ENCODE measurements at regions not wholly inside any gene's neighbourhood (a gene's known extent, or its start where the extent isn't known, plus 50 kb on each side); places are given as distances from the start of the nearest gene placed in this dataset.
"Not testable (repeated sequence)": the region's sequence is repeated elsewhere in the genome, so short reads cannot be mapped to it uniquely, and the experiment has no call there.

GRCh38 chr7:81273601-81274397 is 354.9 kb upstream of the SEMA3C start:
- no peak for DNase-seq

DNA sequence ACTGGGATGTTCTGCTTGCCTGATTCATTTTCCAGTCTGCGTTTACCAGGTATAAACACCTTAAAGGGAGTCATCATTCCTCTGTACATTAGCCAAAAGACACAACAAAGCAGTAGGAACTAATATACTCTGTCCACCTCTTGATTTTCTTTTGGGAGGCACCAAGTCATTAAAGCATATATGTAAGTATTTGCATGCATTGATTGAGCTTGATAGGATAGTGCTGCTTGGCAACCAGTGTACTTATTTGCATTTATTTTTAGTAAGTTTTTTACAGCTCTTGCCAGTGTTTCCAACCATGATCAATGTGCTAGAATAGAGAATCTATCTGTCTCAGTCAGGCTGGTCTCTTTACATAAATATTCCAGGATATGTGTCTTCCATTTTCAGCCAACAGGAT is 353.3 kb upstream of the SEMA3C start:
- DNase-seq = no peak

GRCh38 chr7:81268551-81268950 is 349.7 kb upstream of the SEMA3C start:
- DNase-seq = no peak

DNA sequence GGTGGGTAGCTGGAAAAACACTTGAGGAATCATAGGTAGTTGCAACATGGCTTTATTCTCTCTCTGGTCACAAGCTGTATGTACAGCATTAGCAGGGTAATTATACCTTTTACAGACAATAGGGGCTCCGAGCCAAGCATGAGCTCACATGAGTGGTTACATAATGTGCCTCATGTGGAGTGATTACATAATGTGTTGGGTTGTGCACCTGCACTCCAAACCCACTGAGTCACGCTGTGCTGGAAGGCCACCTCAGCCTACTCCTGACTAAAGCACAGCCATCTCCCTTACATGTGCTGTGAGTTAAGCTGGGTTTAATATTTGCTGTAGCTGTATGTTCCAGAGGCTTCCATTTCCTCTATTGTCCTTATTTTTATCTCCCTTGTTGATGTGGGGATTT is 348.7 kb upstream of the SEMA3C start:
- no peak for DNase-seq

GRCh38 chr7:81264116-81264515 is 345.3 kb upstream of the SEMA3C start:
- no peak for DNase-seq

DNA sequence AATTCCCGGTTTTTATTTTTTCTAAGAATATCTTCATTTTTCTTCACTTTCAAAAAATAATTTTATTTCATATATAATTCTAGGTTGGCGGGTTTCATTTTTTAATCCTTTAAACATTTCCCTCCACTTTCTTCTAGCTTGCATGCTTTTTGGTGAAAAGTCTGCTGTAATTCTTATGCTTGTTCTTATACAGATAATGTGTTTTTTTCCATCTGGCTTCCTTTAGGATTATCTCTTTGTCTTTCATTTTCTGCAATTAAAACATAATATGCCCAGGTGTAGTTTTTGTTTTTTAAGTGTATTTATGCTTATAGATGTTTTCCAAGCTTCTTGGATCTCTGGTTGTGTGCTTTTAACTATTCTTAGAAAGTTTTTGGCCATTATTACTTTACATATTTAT is 341.3 kb upstream of the SEMA3C start:
- no peak for DNase-seq

GRCh38 chr7:81256991-81257390 is 338.1 kb upstream of the SEMA3C start:
- DNase-seq = no peak

DNA sequence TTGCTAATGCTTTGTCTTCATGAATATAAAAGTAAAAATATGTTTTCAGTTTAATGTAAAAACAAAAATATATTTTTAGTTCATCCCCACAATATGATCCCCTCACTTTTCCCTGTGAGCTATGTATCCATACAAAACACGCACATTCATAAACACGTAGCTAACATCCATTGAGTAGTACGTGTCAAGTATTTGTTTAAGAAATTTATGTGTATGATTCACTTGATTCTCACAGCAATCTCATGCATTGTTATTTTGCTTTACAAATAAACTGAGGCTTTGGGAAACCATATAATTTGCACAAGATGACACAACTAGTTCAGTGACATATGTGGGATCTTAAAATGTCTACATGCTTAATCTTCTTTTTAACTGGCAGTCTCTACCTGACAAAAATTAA is 329.6 kb upstream of the SEMA3C start:
- no peak for DNase-seq

DNA sequence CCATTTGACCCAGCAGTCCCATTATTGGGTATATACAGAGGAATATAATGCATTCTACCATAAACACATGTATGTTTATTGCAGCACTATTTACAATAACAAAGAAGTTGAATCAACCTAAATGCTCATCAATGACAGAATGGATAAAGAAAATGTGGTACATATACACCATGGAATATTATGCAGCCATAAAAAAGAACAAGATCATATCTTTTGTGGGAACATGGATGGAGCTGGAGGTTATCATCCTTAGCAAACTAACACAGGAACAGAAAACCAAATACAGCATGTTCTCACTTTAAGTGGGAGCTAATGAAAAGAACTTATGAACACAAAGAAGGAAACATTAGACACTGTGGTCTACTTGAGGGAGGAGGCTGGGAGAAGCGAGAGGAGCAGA is 328.5 kb upstream of the SEMA3C start:
- DNase-seq = not testable (repeated sequence)

- no peak for DNase-seq
Observed at GRCh38 chr7:81245353-81245752, 326.5 kb upstream of the SEMA3C start.

DNA sequence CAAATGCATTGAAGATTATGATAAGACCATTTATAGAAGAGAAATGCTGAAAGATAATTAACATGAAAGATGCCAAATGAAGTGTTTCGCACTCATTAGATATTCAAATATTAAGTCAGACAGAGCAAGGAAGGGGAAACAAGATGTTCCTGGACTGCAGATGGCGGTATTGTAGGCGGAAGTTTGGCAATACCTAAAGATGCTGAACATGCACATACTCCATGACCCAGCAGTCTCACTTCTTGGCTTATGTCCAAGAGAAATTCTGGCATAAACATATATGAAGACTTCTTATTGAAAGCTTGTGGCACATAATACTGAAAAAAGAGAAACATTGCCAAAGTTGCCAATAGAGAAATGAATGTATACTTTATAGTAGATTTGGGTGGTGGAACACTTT is 325.4 kb upstream of the SEMA3C start:
- DNase-seq = no peak

GRCh38 chr7:81236560-81236959 is 317.7 kb upstream of the SEMA3C start:
- no peak for DNase-seq

GRCh38 chr7:81235997-81236396 is 317.1 kb upstream of the SEMA3C start:
- DNase-seq = no peak

DNA sequence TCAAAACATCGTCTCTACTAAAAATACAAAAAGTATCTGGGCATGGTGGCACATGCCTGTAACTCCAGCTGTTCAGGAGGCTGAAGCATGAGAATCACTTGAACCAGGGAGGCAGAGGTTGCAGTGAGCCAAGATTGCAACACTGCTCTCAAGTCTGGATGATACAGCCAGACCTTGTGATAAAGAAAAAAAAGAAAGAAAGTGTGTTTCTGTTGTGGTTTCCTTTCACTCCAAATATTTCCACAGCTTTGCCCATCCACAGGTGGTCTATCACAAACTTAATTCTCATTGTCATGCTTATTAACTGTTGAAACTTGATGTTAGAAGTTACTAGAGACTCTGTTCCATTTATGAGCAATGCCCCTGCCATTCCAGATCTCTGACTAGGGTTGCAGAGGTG is 316.0 kb upstream of the SEMA3C start:
- DNase-seq = no peak

DNA sequence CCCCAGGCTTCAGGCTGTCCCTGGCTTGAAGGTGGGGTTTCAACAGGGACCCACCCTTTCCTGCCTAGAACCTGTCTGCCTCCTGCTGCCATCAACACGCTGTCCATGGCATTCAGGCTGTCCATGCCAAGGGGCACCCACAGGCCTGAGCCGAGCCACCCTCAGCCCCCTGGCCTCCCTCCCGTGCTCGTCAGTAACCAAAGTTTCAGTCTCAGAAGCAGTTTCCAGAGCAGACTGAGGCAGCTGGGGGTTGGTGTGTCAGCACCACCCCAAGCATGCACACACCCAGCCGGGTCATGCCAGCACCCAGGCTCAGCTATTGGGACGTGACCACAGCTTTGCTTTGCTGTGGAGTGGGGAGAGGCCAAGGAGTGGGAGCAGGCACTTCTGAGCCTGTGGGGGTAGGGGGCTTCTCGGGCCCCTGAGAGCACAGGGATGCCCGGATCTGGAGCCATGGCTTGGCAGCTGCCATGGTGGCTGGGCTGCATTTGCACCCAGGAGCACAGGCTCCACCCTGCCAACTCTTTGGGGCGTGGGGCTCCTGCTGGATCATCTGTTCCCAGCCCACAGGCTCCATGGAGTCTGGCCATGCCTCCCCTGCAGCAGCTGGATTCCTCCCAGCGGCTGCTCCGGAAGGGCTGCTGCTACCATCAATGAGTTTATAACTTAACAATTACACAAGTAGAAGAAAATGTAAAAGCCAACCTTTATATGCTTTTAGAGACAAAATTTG is 314.5 kb upstream of the SEMA3C start:
- no peak for DNase-seq

GRCh38 chr7:81232084-81232799 is 313.4 kb upstream of the SEMA3C start:
- no peak for DNase-seq

- no peak for DNase-seq
Observed at GRCh38 chr7:81231301-81231838, 312.5 kb upstream of the SEMA3C start.

DNA sequence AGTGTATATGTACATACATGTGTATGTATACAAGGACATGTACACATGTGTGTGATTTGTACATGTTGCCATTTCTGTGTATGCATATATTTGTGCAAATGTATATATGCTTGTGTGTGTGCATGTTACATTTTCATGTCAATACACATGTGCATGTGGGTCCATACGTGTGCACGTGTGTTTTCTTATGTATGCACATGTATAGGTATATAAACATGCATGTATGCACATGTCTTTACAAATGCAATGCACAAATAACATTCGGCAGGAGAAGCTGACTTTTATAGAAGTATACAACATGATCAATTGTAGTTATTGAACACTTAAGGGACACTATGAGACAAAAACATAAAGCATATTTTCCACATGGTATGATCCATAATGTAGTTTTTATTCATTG is 307.4 kb upstream of the SEMA3C start:
- DNase-seq = no peak

DNA sequence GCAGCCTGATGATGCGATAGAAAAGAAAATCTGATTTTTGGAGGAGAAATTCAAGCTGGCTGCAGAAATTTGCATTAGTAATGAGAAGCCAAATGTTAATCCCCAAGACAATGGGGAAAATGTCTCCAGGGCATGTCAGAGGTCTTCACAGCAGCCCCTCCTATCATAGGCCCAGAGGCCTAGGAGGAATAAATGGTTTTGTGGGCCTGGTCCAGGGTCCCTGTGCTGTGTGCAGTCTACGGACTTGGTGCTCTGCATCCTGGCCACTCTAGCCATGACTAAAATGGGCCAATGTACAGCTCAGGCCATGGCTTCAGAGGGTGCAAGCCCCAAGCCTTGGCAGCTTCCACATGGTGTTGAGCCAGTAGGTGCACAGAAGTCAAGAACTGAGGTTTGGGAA is 303.8 kb upstream of the SEMA3C start:
- not testable (repeated sequence) for DNase-seq

GRCh38 chr7:81221527-81222217 is 302.8 kb upstream of the SEMA3C start:
- DNase-seq = no peak

DNA sequence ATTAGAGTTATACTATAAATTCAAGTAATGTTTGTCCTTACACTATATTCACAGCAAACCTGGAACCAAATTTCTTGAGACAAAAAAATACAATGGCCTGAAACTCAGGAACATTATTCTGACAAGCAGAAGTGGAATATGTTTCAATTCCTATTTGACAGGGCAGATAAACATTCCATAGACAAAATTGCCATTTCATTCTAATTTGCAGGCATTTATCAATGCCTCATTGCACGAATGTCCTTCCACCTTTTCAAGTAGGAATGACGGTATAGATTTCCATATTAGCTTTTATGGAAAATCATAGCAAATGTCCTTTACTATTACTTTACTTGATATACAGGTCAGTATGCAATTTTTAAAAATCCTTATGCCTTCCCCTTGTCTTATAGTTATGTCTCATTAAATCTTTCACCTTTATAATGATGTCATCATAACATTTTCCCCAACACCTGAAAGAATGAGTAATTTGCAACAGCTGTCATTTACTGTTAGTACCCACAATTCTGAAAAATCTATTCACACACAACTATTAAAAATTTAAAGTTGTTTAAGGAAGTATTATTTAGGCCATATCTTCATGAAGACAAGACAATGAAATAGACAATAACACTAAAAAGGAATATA is 299.7 kb upstream of the SEMA3C start:
- DNase-seq = no peak

DNA sequence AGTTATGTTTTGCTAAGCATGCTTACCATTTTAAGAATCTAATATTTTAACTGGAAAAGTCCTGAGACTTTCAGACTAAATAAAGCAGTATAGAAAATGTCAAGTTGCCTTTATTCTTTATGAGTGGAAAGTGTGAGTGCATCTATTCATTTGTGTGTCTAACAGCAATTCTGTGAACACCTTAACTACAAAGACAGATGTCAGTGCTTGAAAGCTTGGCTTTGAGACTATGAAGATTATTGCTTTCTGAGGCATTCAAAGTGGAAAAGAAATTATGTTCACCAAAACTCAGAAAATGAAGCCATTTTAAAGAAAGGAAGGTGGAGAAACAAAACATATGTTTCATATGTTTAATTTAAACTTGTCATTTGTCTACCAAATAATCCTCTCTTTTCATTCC is 294.5 kb upstream of the SEMA3C start:
- no peak for DNase-seq

- DNase-seq = no peak
Observed at GRCh38 chr7:81211934-81212320, 293.1 kb upstream of the SEMA3C start.
